ENCODE measurements at regions not wholly inside any gene's neighbourhood (a gene's known extent, or its start where the extent isn't known, plus 50 kb on each side); places are given as distances from the start of the nearest gene placed in this dataset.

- Histone ChIP-seq H3K36me3 (no peaks in the 10 kb centered on the region), H3K27ac (no peak overlapping the region), H3K4me1 (no peaks in the 10 kb centered on the region), H3K9me3 (peaks cover 5% of the 10 kb centered on the region), H3K4me3 (no peak overlapping the region), H3K27me3 (ENCODE audit: low read depth) (peaks cover 27% of the 10 kb centered on the region)
- DNase-seq (no peak), ATAC-seq (no peak)
- intact Hi-C loops (cut with DNase I), result no loop called here
- TF ChIP-seq CTCF (IDR thresholded peaks at IDR 0.05), result no peak
Measured at GRCh38 chr14:95811813-95812212, 64.8 kb upstream of the TUNAR start.

- no peak for ATAC-seq
- no peaks in the 10 kb centered on the region for H3K36me3 ChIP-seq
- H3K4me3 ChIP-seq, result no peak overlapping the region
- intact Hi-C loops (cut with DNase I), result no loop called here
- DNase-seq, result no peak
- peaks cover 12% of the 10 kb centered on the region for H3K9me3 ChIP-seq
- no peak overlapping the region for H3K27ac ChIP-seq
- peaks cover 7% of the 10 kb centered on the region for H3K27me3 ChIP-seq (ENCODE audit: low read depth)
- H3K4me1 ChIP-seq, result no peaks in the 10 kb centered on the region
- no peak for TF ChIP-seq CTCF (IDR thresholded peaks at IDR 0.05)
Measured at GRCh38 chr14:95808371-95808770, 68.3 kb upstream of the TUNAR start.

GRCh38 chr14:95796788-95797187 is 79.8 kb upstream of the TUNAR start:
- Histone ChIP-seq H3K36me3 (no peaks in the 10 kb centered on the region), H3K4me1 (no peaks in the 10 kb centered on the region), H3K4me3 (no peak overlapping the region), H3K9me3 (no peaks in the 10 kb centered on the region), H3K27me3 (ENCODE audit: low read depth) (no peaks in the 10 kb centered on the region), H3K27ac (no peak overlapping the region)
- intact Hi-C loops (cut with DNase I), result no loop called here
- TF ChIP-seq CTCF (IDR thresholded peaks at IDR 0.05), result no peak
- no peak for ATAC-seq
- DNase-seq, result no peak

GRCh38 chr14:95787941-95788340 is 74.0 kb upstream of the TCL1A start:
- ATAC-seq (no peak), DNase-seq (no peak)
- TF ChIP-seq CTCF (IDR thresholded peaks at IDR 0.05), result no peak
- H3K36me3 ChIP-seq, result no peaks in the 10 kb centered on the region
- intact Hi-C loops (cut with DNase I), result no loop called here
- H3K4me3 ChIP-seq, result no peak overlapping the region
- no peaks in the 10 kb centered on the region for H3K9me3 ChIP-seq
- H3K27ac ChIP-seq, result no peak overlapping the region
- no peaks in the 10 kb centered on the region for H3K4me1 ChIP-seq
- H3K27me3 ChIP-seq (ENCODE audit: low read depth), result no peaks in the 10 kb centered on the region

GRCh38 chr14:95786566-95786965 is 72.6 kb upstream of the TCL1A start:
- Histone ChIP-seq H3K27ac (no peak overlapping the region), H3K27me3 (ENCODE audit: low read depth) (peaks cover 3% of the 10 kb centered on the region), H3K36me3 (no peaks in the 10 kb centered on the region), H3K4me1 (no peaks in the 10 kb centered on the region), H3K9me3 (no peaks in the 10 kb centered on the region), H3K4me3 (no peak overlapping the region)
- DNase-seq (no peak), ATAC-seq (no peak)
- intact Hi-C loops (cut with DNase I), result no loop called here
- TF ChIP-seq CTCF (IDR thresholded peaks at IDR 0.05), result no peak

GRCh38 chr14:95784137-95784536 is 70.2 kb upstream of the TCL1A start:
- Histone ChIP-seq H3K4me1 (no peaks in the 10 kb centered on the region), H3K27me3 (ENCODE audit: low read depth) (peaks cover 3% of the 10 kb centered on the region), H3K36me3 (no peaks in the 10 kb centered on the region), H3K27ac (no peak overlapping the region), H3K9me3 (no peaks in the 10 kb centered on the region), H3K4me3 (no peak overlapping the region)
- no peak for ATAC-seq
- intact Hi-C loops (cut with DNase I), result no loop called here
- no peak for TF ChIP-seq CTCF (IDR thresholded peaks at IDR 0.05)
- DNase-seq, result no peak

Data from lower lobe of right lung (tissue), 2 donors.